ENCODE measurements at regions not wholly inside any gene's neighbourhood (a gene's known extent, or its start where the extent isn't known, plus 50 kb on each side); places are given as distances from the start of the nearest gene placed in this dataset.

DNA sequence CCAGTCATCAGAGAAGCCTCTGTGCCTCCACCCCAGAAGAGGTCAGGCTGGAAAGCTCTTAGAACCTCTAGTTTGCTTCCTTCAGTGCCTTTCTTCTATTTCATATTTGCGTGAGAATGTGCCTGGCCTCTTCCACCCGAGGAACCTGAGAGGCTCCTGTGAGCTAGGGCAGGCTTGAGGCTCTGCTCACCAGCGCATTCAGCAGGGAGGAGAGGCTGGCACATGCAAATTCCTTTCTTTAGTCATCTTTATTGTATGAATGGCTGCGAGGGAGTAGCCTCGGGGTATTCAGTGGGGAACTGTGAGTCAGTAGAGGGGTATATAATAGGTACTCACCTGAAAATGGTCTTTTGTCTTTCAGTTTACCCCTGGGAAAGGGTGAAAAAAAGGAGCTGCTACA is 268.3 kb downstream of the ABCC12 start:
- TF ChIP-seq EZH2phosphoT487 (IDR thresholded peaks at IDR 0.05; ENCODE audit: insufficient read depth, low read depth) (no peak), EZH2 (IDR thresholded peaks at IDR 0.05; ENCODE audit: insufficient read depth, poor library complexity, severe bottlenecking) (no peak)
